ENCODE measurements at regions not wholly inside any gene's neighbourhood (a gene's known extent, or its start where the extent isn't known, plus 50 kb on each side); places are given as distances from the start of the nearest gene placed in this dataset.
"Not testable (repeated sequence)": the region's sequence is repeated elsewhere in the genome, so short reads cannot be mapped to it uniquely, and the experiment has no call there.

DNA sequence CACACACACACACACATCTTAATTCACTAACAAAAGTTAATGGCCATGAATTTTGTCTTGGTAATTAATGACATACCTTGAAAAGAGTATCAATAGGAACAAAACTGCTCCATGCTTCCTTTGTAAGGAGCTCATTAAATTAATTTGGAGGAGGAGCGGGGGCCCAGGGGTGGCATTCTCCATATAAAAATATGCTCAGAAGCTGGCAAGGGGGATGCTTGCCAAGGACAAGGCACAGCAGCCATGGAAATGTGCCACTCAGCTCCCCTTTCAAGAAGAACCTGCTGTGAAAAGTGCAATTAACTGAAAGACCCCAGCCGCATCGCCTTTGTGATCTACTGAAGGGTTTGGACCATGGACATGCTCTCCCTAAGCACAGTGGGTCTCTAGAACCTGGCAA is 385.9 kb upstream of the API5 start:
- H3K4me1 ChIP-seq = no peaks in the 10 kb centered on the region
- H3K27me3 ChIP-seq = no peaks in the 10 kb centered on the region
- TF ChIP-seq, protein P1, sequence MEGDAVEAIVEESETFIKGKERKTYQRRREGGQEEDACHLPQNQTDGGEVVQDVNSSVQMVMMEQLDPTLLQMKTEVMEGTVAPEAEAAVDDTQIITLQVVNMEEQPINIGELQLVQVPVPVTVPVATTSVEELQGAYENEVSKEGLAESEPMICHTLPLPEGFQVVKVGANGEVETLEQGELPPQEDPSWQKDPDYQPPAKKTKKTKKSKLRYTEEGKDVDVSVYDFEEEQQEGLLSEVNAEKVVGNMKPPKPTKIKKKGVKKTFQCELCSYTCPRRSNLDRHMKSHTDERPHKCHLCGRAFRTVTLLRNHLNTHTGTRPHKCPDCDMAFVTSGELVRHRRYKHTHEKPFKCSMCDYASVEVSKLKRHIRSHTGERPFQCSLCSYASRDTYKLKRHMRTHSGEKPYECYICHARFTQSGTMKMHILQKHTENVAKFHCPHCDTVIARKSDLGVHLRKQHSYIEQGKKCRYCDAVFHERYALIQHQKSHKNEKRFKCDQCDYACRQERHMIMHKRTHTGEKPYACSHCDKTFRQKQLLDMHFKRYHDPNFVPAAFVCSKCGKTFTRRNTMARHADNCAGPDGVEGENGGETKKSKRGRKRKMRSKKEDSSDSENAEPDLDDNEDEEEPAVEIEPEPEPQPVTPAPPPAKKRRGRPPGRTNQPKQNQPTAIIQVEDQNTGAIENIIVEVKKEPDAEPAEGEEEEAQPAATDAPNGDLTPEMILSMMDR (IDR thresholded peaks at IDR 0.05) = no peak
- no peak for TF ChIP-seq POLR2A (IDR thresholded peaks at IDR 0.05)
- no peaks in the 10 kb centered on the region for H3K36me3 ChIP-seq
- no peak for DNase-seq
- no peak overlapping the region for H3K27ac ChIP-seq
- intact Hi-C loops (cut with DNase I; ENCODE audit: low total_unique reads) = no loop called here
- no peaks in the 10 kb centered on the region for H3K9me3 ChIP-seq
- H3K4me3 ChIP-seq = no peak overlapping the region

DNA sequence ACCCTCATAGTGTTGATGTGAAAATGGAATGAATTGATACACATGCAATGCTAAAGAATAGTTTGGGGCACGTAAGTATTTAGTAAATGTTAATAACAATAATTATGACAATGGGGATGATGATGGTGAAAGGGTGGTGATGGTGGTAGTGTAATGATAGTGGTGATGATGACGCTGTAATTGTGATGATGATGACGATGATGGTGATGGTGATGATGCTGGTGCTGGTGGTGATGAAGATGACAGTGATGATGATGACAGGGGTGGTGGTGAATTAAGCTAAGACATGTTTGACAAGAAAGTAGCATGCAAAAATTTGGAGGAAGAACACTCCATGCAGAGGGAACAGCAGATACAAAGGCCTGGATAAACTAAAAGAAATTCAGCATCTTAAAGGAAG is 364.4 kb upstream of the API5 start:
- Histone ChIP-seq H3K27ac (no peak overlapping the region), H3K4me1 (no peaks in the 10 kb centered on the region), H3K4me3 (no peak overlapping the region), H3K27me3 (no peaks in the 10 kb centered on the region), H3K36me3 (no peaks in the 10 kb centered on the region), H3K9me3 (no peaks in the 10 kb centered on the region)
- DNase-seq = no peak
- intact Hi-C loops (cut with DNase I; ENCODE audit: low total_unique reads) = no loop called here
- TF ChIP-seq, protein P1 (IDR thresholded peaks at IDR 0.05) = no peak
- no peak for TF ChIP-seq POLR2A (IDR thresholded peaks at IDR 0.05)

DNA sequence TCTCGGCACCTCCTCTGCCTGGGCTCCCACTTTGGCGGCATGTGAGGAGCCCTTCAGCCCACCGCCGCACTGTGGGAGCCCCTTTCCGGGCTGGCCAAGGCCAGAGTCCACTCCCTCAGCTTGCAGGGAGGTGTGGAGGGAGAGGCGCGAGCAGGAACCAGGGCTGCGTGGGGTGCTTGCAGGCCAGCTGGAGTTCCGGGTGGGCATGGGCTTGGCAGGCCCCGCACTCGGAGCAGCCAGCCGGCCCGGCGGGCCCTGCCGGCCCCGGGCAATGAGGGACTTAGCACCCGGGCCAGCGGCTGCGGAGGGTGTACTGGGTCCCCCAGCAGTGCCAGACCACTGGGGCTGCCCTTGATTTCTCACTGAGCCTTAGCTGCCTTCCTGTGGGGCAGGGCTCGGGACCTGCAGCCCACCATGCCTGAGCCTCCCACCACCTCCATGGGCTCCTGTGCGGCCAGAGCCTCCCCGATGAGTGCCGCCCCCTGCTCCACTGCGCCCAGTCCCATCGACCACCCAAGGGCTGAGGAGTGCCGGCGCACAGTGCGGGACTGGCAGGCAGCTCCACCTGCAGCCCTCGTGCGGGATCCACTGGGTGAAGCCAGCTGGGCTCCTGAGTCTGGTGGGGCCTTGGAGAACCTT is 361.9 kb upstream of the API5 start:
- H3K36me3 ChIP-seq; H3K27ac ChIP-seq; intact Hi-C loops (cut with DNase I; ENCODE audit: low total_unique reads); DNase-seq; H3K27me3 ChIP-seq; H3K4me3 ChIP-seq; H3K9me3 ChIP-seq; H3K4me1 ChIP-seq: not testable (repeated sequence)

DNA sequence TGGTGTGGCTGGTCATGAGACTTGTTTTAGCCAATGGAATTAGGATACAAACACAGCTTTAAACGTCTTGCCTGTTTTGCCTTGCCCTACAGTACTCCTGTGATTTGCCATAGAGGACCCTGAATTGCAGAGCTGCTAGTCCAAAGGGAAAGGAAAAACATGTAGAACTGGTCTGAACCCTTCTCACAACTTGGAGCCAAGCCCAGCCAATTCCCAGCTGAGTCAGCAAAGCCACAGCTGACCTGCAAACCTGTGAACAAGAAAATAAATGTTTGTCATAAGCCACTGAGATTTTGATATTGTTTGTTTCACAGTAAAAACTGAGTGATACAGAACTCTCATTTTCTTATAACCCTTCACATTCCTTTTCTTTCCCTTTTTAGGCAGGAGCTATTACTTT is 360.5 kb upstream of the API5 start:
- TF ChIP-seq POLR2A (IDR thresholded peaks at IDR 0.05) = no peak
- TF ChIP-seq, protein P1 (IDR thresholded peaks at IDR 0.05) = no peak
- intact Hi-C loops (cut with DNase I; ENCODE audit: low total_unique reads) = no loop called here
- no peaks in the 10 kb centered on the region for H3K4me1 ChIP-seq
- no peaks in the 10 kb centered on the region for H3K27me3 ChIP-seq
- H3K9me3 ChIP-seq = no peaks in the 10 kb centered on the region
- H3K27ac ChIP-seq = no peak overlapping the region
- no peaks in the 10 kb centered on the region for H3K36me3 ChIP-seq
- H3K4me3 ChIP-seq = no peak overlapping the region
- no peak for DNase-seq

DNA sequence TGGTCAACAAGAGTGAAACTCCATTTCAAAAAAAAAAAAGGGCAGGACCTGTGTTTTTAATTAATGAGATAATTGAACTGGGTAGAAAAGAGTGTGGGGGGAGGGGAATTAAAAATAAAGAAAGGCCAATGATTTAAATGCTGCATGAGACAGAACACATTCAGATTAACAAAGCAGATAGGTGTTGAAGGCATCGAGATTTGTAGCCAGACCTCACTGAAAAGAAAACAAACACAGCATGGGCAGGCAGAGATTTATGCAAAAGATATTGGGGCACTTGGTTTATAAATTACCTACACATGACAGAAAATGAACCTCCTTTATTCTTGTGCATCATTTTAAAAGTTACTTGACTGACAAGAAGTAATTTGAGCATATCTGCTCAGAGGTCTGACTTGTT is 354.0 kb upstream of the API5 start:
- Histone ChIP-seq H3K36me3 (no peaks in the 10 kb centered on the region), H3K4me3 (no peak overlapping the region), H3K4me1 (no peaks in the 10 kb centered on the region), H3K27ac (no peak overlapping the region), H3K9me3 (no peaks in the 10 kb centered on the region), H3K27me3 (no peaks in the 10 kb centered on the region)
- TF ChIP-seq POLR2A (IDR thresholded peaks at IDR 0.05) = no peak
- TF ChIP-seq, protein P1 (IDR thresholded peaks at IDR 0.05) = no peak
- DNase-seq = no peak
- intact Hi-C loops (cut with DNase I; ENCODE audit: low total_unique reads) = no loop called here

DNA sequence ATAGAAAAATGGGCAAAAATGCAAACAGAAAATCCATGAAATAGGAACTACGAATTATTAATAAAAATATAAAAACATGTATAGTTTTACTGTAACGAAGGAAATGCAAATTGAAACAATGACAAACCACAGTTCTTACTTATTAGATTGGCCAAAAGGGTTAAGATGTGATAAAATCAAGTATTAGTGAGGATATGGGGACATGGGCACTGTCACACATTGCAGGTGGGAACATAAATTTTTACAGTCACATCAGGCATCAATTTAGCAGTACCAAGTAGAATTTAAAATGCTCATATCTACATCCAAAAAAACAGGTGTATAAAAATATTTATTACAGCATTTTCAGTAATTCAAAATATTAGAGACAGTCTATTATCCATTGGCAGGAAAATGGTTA is 353.2 kb upstream of the API5 start:
- Histone ChIP-seq H3K27ac (no peak overlapping the region), H3K4me1 (no peaks in the 10 kb centered on the region), H3K36me3 (no peaks in the 10 kb centered on the region), H3K4me3 (no peak overlapping the region), H3K27me3 (no peaks in the 10 kb centered on the region), H3K9me3 (no peaks in the 10 kb centered on the region)
- intact Hi-C loops (cut with DNase I; ENCODE audit: low total_unique reads) = no loop called here
- DNase-seq = no peak
- TF ChIP-seq POLR2A (IDR thresholded peaks at IDR 0.05) = no peak
- TF ChIP-seq, protein P1 (IDR thresholded peaks at IDR 0.05) = no peak

Data from uterus (tissue), 3 donors.